ENCODE measurements at regions not wholly inside any gene's neighbourhood (a gene's known extent, or its start where the extent isn't known, plus 50 kb on each side); places are given as distances from the start of the nearest gene placed in this dataset.

- Histone ChIP-seq H3K4me2 (ENCODE audit: low read length) (no peak overlapping the region), H3K36me3 (ENCODE audit: control insufficient read depth, insufficient read depth, low read length) (no peaks in the 10 kb centered on the region), H3K27ac (no peak overlapping the region), H3K9ac (no peak overlapping the region), H2AFZ (no peak overlapping the region), H3K4me3 (ENCODE audit: low read depth, low read length) (no peak overlapping the region), H3K27me3 (ENCODE audit: control insufficient read depth, insufficient read depth, low read length) (no peaks in the 10 kb centered on the region), H3K9me3 (ENCODE audit: control insufficient read depth, low read length) (no peaks in the 10 kb centered on the region), H3K4me1 (no peaks in the 10 kb centered on the region), H3K79me2 (no peaks in the 10 kb centered on the region)
- TF ChIP-seq CTCF (IDR thresholded peaks at IDR 0.05): no peak
Observed at GRCh38 chr12:16884819-16885218, 278.9 kb upstream of the LMO3 start.

DNA sequence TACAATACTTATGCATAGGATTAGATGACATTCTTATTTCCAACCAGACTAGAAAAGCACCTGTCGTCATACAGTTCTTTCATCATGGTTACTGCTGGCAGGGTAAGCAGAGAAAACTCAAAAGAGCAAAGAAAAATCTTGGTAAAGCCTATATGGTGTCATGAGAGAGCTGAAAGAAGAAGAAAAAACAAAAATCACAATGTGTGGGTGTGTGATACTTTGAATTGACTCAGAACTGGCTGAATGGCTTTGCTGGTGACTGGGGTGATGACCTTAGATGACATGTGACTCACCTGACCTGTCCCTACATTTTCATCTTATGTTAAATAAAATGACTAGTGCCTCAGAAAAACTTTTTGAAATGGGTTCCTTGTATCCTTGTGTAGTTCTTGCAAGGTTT, 278.1 kb upstream of the LMO3 start:
- no peak for TF ChIP-seq CTCF (IDR thresholded peaks at IDR 0.05)
- Histone ChIP-seq H3K79me2 (no peaks in the 10 kb centered on the region), H3K27ac (no peak overlapping the region), H3K9ac (no peak overlapping the region), H2AFZ (no peak overlapping the region), H3K4me2 (ENCODE audit: low read length) (no peak overlapping the region), H3K4me1 (no peaks in the 10 kb centered on the region), H3K27me3 (ENCODE audit: control insufficient read depth, insufficient read depth, low read length) (no peaks in the 10 kb centered on the region), H3K9me3 (ENCODE audit: control insufficient read depth, low read length) (no peaks in the 10 kb centered on the region), H3K36me3 (ENCODE audit: control insufficient read depth, insufficient read depth, low read length) (no peaks in the 10 kb centered on the region), H3K4me3 (ENCODE audit: low read depth, low read length) (no peak overlapping the region)

- H3K4me2 ChIP-seq (ENCODE audit: low read length): no peak overlapping the region
- no peak overlapping the region for H2AFZ ChIP-seq
- no peaks in the 10 kb centered on the region for H3K9me3 ChIP-seq (ENCODE audit: control insufficient read depth, low read length)
- no peak overlapping the region for H3K4me3 ChIP-seq (ENCODE audit: low read depth, low read length)
- no peaks in the 10 kb centered on the region for H3K79me2 ChIP-seq
- H3K27me3 ChIP-seq (ENCODE audit: control insufficient read depth, insufficient read depth, low read length): no peaks in the 10 kb centered on the region
- H3K36me3 ChIP-seq (ENCODE audit: control insufficient read depth, insufficient read depth, low read length): no peaks in the 10 kb centered on the region
- TF ChIP-seq CTCF (IDR thresholded peaks at IDR 0.05): no peak
- no peak overlapping the region for H3K27ac ChIP-seq
- no peaks in the 10 kb centered on the region for H3K4me1 ChIP-seq
- H3K9ac ChIP-seq: no peak overlapping the region
Observed at GRCh38 chr12:16881986-16882570, 276.1 kb upstream of the LMO3 start.

DNA sequence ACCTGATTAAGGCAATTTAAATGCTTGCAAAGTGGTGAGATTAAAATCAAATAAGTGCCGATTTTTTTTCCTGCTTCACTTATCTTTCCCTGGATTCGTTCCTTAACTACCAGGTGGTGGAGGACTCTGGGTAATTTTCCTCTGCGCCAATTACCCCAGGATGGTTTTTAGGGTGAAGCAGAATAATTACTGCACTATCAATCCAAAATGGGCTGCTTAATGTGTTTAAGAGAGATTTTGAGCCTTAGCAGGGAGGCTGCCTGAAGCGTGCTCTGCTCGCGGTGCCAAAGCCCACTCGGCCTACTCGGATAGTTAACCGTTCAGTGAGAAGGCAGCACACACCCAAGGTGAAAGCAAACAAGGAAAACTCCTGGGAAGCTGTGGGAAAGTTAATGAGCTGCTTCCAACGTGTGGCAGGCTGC, 274.9 kb upstream of the LMO3 start:
- H3K79me2 ChIP-seq: no peaks in the 10 kb centered on the region
- H3K9ac ChIP-seq: no peak overlapping the region
- H3K27ac ChIP-seq: no peak overlapping the region
- H3K4me3 ChIP-seq (ENCODE audit: low read depth, low read length): peak overlapping the region; percentile 49
- no peaks in the 10 kb centered on the region for H3K9me3 ChIP-seq (ENCODE audit: control insufficient read depth, low read length)
- peak overlapping the region; percentile 78 for H3K4me2 ChIP-seq (ENCODE audit: low read length)
- no peaks in the 10 kb centered on the region for H3K4me1 ChIP-seq
- H3K36me3 ChIP-seq (ENCODE audit: control insufficient read depth, insufficient read depth, low read length): no peaks in the 10 kb centered on the region
- peak overlapping the region; percentile 25 for H2AFZ ChIP-seq
- H3K27me3 ChIP-seq (ENCODE audit: control insufficient read depth, insufficient read depth, low read length): no peaks in the 10 kb centered on the region
- TF ChIP-seq CTCF (IDR thresholded peaks at IDR 0.05): no peak

DNA sequence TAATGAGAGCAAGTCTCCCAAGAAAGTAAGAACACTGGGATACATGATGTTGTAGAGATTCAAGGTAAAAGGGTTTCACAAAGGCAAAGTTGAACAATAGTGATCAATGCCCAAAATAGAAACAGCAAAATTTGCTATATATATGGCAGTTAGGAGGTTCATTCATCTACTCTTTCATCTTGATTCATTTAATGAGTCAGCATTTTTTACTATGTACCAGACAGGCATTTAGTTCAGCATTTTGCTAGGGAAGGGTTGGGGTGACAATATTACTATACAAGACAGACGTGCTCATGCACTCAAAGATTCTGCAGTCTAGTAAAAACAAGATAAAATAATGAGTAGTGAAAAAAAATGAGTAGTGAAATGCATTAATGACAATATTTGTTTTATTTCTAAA, 264.9 kb upstream of the LMO3 start:
- Histone ChIP-seq H3K27ac (no peak overlapping the region), H2AFZ (no peak overlapping the region), H3K79me2 (no peaks in the 10 kb centered on the region), H3K9ac (no peak overlapping the region), H3K27me3 (ENCODE audit: control insufficient read depth, insufficient read depth, low read length) (no peaks in the 10 kb centered on the region), H3K4me1 (no peaks in the 10 kb centered on the region), H3K36me3 (ENCODE audit: control insufficient read depth, insufficient read depth, low read length) (no peaks in the 10 kb centered on the region), H3K4me2 (ENCODE audit: low read length) (no peak overlapping the region), H3K9me3 (ENCODE audit: control insufficient read depth, low read length) (no peaks in the 10 kb centered on the region), H3K4me3 (ENCODE audit: low read depth, low read length) (no peak overlapping the region)
- TF ChIP-seq CTCF (IDR thresholded peaks at IDR 0.05): no peak

Data from parathyroid adenoma (tissue), 2 donors.